IPS DF 4.7 (cell line): ENCODE measurements at regions not wholly inside any gene's neighbourhood (a gene's known extent, or its start where the extent isn't known, plus 50 kb on each side); places are given as distances from the start of the nearest gene placed in this dataset.

Experiments
- DNase-seq: peaks from one replicate; pipeline ENCODE4 v3.0.0-alpha.2; 2013; ENCODE audit warnings: low spot score; ENCODE audit errors: extremely low read depth

GRCh38 chr11:23023319-23023718, 163.0 kb upstream of the CCDC179 start:
- no peak for DNase-seq

GRCh38 chr11:23041001-23041503, 180.8 kb upstream of the CCDC179 start:
- DNase-seq = no peak

GRCh38 chr11:23058656-23059055, 198.4 kb upstream of the CCDC179 start:
- no peak for DNase-seq

- DNase-seq = no peak
Measured at GRCh38 chr11:23063276-23063675, 203.0 kb upstream of the CCDC179 start.

- no peak for DNase-seq
Measured at GRCh38 chr11:23078289-23078971, 218.2 kb upstream of the CCDC179 start.

DNA sequence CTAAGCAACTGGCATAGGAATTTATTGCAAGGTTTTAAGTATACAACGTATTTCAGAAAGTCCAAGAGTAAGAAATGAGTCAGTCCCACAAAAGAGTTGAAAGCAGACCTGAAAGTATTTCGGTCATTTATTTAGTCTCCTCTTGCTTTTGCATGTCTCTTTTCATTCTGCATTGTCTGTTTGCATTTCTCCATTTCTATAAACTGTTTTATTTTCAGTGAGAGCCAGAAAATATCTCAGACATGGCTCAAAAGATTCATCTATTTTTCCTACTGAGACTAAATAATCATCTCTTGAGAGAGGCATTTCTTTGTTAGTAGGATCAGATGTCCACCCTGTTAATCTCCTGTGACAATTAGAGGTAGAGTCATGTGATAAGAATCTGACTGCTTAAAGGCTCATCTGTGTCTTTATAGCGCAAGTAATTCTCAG, 219.1 kb upstream of the CCDC179 start:
- DNase-seq = no peak

DNA sequence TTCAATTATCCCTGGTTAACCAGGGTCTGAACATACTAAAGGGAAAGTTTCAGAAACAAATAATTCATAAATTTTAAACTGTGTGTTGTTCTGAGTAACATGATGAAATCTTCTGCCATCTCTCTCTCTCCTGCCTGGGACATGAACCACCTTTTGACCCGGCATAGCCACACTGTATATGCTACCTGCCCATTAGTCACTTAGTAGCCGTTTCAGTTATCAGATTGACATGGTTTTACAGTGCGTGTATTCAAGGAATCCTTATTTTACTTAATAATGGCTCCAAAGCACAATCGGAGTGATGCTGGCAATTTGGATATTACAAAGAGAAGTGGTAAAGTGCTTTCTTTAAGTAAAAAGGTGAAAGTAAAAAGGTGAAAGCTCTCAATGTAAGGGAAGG, 227.1 kb upstream of the CCDC179 start:
- no peak for DNase-seq

DNA sequence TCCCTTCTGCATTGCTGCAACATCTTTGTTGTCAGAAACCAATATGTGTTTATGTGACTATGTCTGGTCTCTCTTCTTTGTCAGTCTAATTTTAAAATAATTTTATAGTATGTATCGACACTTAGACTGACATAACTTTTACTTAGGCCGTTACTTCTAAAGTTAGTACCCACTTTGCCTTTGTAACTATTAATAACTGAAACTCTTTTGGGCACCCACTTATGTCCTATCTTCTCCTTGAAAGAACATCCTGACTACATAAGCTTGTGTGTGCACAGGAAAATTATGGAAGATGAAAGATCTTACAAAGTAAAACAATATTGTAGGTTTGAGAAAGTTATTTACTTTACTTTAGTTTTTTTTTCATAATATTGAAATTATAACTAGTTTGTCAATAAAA, 230.4 kb upstream of the CCDC179 start:
- DNase-seq = no peak

DNA sequence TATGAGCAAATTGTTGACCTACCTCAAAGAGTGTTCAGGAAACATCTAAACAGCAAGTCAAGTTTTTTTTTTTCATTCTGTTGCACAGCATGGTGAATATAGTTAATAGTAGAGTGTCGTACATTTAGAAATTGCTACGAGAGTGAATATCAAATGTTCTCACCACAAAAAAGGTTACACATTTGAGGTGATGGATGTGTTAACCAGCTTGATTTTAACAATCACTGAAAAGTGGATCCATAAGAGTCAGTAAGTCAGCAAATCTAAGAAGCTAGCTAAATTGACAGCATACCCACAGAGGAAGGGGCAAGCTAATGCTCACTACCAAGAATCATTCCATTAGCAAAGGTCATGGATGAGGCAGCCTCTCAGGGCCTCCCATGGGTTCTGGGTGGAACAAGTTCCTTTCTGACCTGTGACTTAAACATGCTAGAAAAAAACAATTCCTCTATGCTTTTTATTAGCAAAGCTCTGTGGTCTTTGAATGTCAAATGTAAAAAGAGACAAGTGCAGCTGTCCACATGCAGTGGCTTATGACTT, 235.4 kb upstream of the CCDC179 start:
- no peak for DNase-seq

DNA sequence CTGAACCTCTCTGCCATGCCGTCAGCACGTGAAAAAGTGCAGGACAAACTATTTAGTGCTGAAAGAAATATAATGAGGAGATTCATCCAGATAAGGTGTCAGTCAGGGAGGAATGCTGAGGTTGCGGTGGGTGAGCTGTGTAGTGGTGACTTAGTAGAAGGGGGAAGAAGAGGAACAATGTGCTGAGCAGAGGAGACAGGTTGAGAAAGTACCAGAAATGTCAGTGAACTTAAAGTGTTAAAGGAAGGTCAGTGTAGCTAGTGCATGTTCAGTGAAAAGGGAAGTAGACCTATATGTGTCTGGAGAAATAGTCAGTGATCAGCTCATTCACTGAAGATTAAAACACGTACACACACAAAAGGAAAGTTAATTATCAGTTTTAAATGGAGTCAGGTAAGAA, 237.6 kb upstream of the CCDC179 start:
- DNase-seq = no peak

GRCh38 chr11:23099256-23099655, 239.0 kb upstream of the CCDC179 start:
- no peak for DNase-seq

DNA sequence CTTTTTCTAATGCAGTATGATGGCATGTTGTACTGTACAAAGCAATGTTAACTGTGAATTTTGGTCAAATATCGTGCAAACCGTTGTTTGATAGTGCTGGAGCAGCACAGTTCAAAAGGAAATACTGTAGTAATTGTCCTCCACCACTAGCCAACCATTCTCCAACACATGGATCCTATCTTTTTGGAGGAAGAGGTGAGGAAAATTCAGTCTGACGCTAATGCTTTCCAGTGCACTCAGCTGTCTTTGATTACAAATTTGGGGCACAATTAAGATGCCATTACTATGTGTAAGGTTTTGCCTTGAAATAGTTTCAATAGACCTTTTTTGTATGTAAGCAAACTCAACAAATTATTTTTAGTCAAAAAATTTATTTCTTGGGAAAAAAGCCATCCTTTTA, 240.5 kb upstream of the CCDC179 start:
- no peak for DNase-seq

DNA sequence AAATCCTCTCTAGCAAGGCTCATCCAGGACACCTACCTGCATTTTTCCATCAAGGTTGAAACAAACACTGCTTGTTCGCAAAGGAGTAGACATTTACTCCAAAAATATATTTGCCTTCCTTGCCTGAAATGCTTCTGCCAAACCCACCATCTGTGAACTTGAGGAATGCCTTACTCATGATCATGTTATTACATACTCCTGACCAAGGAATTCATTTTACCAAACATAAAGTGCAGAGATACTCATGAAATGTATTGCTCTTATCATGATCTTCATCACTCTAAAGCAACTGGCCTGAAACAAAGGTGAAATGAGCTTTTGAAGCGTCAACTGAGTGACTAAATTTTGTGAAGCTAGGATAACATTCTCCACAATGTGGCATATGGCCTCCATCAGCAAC, 243.1 kb upstream of the CCDC179 start:
- no peak for DNase-seq

GRCh38 chr11:23111527-23111926, 251.3 kb upstream of the CCDC179 start:
- DNase-seq = no peak

DNA sequence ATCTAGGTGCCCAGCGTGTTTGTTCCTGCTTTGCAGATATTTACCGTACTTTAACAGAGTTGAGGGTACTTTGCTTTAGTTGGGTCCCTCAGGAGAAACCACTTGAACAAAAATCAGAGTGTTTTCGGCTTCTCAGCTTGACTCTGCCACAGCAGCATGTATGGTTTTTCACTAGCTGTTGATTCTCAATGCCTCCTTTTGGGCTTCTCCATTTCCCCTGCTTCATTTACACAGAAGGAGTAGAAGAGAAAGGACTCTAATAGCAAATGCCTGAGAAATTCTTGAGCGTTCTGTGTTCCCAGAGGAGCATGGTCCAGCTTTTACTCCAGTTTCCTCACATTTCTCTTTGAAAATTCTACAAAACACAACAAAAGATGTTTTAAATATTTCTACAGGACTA, 252.1 kb upstream of the CCDC179 start:
- no peak for DNase-seq

DNA sequence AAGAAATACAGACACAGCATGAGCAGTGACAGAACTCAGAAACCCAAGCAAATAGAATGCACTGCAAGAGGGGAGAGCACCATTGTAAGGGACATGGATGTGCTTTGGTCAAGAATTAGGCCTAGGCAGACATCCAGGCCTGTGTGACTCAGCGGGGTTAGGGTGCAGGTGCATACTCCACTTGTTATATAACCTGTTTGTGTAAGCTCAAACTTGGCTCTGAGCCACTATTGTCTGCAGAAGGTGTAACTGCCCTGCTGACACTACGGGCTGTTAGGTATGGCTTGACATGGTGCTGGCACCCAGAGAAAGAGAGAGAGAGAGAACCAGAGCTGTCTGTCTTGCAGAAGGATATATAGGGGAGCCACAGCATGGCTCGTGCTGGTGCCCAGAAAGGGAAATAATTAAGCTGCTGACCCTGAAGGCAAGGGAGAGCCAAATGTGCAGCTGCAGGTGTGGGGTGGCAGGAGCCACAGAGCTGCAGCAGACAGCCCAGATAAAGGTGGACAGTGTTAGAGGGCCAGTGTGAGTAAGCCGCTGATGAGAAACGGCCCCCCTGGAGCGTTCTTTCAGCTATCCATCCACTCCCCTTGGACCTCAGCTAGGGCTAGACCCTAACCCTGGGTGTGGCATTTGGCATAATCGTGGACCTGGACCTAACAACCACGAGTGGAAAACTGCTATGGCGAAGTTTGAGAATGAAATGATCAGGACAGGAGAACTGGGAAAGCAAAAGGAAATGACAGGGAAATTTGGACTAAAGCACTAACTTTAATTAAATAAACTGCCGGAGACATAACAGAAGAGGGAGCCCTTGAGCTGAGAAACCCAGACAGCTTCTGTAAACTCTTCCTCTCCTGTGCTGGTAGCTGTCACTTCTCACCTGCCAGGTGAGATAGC, 253.0 kb upstream of the CCDC179 start:
- peak; percentile 64 for DNase-seq

GRCh38 chr11:23113887-23114216, 253.6 kb upstream of the CCDC179 start:
- DNase-seq = no peak

DNA sequence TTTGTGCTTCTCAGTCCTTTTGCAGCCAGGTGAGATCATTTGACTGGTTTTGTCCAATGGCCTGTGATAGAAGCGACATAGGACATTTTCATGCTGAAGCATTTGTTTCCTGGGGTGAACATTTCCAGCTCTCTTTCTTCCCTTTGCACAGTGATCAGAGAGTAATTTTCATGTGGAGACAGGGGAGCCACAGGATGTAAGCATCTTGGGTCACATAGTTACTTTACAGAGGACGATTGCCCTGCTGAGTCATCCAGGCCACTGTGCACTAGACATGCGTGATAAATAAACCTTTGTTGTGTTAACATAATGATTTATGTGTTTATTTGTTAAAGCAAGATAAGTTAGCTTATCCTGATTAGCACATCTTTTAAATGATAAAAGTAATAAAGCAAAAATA, 263.5 kb upstream of the CCDC179 start:
- no peak for DNase-seq

GRCh38 chr11:23124249-23124648, 264.0 kb upstream of the CCDC179 start:
- no peak for DNase-seq

DNA sequence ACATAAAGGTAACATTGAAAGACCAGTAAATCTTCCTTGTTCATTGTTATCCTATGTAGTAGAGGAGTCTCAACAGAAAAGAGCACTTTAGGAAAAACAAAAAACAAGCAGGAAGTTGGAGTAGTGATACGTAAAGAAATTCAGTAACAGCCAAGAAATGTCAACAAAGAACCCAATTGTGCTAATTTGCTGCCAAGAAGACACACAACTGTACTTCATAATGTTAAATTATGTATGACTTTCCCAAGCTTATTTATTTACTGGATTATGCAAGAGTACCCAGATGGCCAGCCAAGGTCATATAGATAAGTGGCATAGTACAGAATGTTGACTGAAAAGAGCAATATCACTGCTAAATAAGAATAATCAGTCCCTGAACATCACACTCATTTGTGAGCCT, 264.7 kb upstream of the CCDC179 start:
- no peak for DNase-seq

DNA sequence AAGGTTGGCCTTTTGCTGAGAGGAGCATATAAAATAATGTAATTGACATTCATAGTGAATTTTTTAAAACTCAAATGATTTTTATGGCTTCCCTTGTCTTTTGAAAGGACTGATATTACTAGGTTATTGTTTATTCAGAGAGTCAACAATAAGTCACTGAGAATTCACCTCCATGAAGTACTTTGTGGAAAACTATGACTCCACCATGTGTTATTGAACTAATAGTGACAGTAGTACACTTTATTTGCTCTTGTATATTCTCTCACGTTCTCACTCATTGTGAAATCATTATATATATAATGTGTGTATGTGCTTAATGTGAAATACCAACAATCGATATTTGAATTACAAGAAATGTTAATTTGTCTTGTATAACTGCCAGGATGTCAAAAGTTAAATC, 267.4 kb upstream of the CCDC179 start:
- DNase-seq = no peak

DNA sequence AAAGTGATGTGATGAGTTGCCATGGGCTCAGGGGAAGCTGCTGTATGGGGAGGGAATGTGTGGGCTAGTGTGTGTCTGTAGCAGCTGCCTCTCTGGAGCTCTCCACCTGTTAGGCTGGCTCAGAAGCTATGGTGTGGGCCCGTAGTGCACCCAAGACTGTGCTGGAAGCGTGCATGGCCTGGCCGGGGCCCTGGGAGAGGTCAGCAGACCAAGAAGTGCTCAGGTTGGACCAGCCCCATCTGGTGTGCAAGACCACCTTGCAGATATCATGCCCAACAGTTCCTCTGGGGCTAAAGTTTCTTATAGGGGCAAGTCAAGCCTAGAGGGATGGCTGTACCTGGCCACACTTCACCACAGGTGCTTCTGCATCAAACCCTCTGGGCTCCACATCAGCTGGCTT, 274.4 kb upstream of the CCDC179 start:
- DNase-seq = no peak

- DNase-seq = no peak
Measured at GRCh38 chr11:23138761-23139160, 278.5 kb upstream of the CCDC179 start.
